ENCODE measurements at regions not wholly inside any gene's neighbourhood (a gene's known extent, or its start where the extent isn't known, plus 50 kb on each side); places are given as distances from the start of the nearest gene placed in this dataset.
"Not testable (repeated sequence)": the region's sequence is repeated elsewhere in the genome, so short reads cannot be mapped to it uniquely, and the experiment has no call there.

DNA sequence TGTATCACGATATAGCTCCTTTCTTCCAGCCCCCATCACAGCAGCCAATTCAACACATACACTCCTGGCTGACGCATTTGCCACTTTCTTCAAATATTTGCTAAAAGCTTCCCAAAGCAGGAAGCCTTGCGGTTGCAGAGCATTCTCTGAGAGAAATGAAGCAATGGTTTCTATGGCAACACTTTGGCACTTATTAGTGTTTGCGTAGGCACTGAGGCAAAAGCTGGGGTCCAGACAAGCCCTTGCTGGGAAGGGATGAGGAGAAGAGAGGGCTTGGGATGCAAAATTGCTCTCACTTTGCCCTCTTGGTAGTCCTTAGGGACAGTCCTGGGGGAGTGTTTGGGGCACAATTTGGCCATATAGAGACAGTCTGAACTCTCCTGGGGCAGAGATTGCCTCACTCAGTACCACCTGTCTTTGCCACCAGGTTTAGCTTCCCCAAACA is 55.0 kb upstream of the PAK3 start:
- peak; percentile 0 for DNase-seq

- no peak for DNase-seq
Observed at GRCh38 chrX:111040377-111041017, 55.5 kb upstream of the PAK3 start.

- DNase-seq: no peak
Observed at GRCh38 chrX:111039606-111040005, 56.4 kb upstream of the PAK3 start.

- DNase-seq: no peak
Observed at GRCh38 chrX:111035991-111036390, 60.0 kb upstream of the PAK3 start.

GRCh38 chrX:111035256-111035655 is 60.7 kb upstream of the PAK3 start:
- no peak for DNase-seq

DNA sequence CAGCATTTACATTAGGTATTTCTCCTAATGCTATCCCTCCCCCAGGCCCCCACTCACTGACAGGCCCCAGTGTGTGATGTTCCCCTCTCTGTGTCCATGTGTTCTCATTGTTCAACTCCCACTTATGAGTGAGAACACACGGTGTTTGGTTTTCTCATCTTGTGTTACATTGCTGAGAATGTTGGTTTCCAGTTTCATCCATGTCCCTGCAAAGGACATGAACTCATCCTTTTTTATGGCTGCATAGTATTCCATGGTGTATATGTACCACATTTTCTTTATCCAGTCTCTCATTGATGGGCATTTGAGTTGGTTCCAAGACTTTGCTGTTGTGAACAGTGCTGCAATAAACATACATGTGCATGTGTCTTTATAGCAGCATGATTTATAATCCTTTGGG is 73.0 kb upstream of the PAK3 start:
- not testable (repeated sequence) for DNase-seq

DNA sequence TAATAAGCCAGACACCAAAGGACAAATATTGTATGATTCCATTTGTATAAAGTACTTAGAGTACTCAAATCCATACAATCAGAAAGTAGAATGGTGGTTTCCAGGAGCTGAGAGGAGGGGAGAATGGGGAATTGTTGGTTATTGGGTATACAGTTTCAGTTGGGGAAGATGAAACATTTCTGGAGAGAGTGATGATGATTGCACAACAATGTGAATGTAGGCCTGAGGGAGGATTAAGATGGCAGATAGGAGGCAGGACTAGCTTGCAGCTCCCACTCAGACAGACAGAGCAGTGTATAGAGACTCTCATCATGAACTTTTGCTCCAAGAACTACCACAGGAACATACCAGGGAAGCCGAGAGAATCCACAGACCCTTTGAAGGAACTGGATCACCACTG is 75.7 kb upstream of the PAK3 start:
- no peak for DNase-seq

GRCh38 chrX:111013778-111014455 is 82.1 kb upstream of the PAK3 start:
- DNase-seq: no peak

- DNase-seq: no peak
Observed at GRCh38 chrX:111010111-111010510, 85.9 kb upstream of the PAK3 start.

DNA sequence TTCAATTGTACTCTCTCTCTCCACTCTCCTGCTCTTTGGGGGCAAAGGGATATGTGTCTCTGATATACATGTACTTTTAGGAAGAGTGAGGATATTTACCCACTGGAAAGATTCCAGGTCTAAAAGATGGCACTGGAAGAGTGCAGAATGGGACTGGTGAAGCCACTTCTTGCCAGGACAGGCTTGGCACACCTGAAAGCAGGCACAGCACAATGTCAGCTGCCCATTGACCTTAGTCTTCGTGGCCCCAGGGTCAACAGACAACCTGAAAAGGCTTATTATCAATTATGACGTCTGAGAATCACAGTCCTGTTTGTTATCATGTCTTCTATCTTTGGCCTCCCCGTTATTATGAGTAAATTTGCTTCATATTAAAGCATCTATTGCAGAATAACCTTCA is 86.7 kb upstream of the PAK3 start:
- no peak for DNase-seq

DNA sequence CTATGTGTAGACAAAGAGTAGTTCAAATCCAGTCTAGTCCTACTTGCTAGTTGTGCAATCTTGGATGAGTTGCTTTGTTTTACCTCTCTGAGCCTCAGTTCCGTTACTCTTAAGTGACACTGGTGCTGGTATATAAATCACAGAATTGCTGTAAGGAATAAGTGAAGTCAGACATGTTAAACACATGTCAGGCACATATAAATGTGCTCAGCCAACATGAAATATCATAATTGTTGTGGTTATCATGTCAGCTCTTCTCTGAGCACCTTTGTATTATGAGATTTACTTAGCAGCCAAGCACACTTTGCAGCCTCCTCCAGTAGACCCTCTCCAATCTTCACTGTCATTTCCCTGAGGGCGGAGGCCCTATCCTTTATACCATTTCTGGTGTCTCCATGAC is 87.9 kb upstream of the PAK3 start:
- no peak for DNase-seq

GRCh38 chrX:111007238-111007637 is 88.8 kb upstream of the PAK3 start:
- DNase-seq: no peak

GRCh38 chrX:111006116-111006515 is 89.9 kb upstream of the PAK3 start:
- DNase-seq: no peak

- DNase-seq: no peak
Observed at GRCh38 chrX:111005166-111005565, 90.8 kb upstream of the PAK3 start.

- DNase-seq: no peak
Observed at GRCh38 chrX:111003118-111003517, 92.9 kb upstream of the PAK3 start.

GRCh38 chrX:110992611-110993010 is 103.4 kb upstream of the PAK3 start:
- no peak for DNase-seq

DNA sequence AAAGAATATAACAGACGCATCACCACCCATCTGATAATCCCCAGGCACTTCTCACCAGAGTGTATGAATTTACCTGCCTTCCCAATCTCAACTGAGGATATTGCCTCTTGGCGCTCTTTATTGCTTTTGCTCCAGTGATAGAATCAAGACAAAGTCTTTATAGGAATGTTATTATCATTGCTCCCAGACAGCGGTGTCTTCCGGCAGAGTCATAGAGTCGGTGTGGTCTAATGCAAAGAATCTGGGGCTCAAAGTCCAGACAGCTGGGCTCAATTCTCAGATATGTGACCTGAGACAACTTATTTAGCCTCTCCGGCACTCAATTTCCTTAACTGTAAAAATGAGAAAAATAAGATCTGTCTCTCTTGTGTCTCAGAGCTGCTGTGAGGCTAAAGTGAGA is 106.1 kb upstream of the PAK3 start:
- no peak for DNase-seq

GRCh38 chrX:110989447-110989846 is 106.5 kb upstream of the PAK3 start:
- DNase-seq: no peak

DNA sequence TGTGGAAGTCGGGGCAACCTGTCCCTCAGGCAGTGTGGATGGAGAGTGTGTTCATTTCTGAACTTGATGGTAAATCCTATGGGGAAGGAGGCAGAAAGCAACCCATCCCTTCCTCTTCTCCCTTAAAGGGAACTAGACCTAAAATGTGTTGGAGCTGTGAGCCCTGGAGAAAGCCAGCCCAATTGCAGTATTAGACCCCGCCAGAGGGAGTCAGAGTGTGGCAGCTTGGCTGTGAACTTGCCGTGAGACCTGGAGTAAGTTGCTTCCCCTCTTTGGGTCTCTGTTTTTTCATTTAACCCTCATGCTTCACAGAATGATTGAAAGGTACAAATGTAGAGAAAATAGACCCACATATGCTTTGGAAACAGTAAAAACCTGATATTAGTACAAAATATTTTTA is 108.7 kb upstream of the PAK3 start:
- no peak for DNase-seq

DNA sequence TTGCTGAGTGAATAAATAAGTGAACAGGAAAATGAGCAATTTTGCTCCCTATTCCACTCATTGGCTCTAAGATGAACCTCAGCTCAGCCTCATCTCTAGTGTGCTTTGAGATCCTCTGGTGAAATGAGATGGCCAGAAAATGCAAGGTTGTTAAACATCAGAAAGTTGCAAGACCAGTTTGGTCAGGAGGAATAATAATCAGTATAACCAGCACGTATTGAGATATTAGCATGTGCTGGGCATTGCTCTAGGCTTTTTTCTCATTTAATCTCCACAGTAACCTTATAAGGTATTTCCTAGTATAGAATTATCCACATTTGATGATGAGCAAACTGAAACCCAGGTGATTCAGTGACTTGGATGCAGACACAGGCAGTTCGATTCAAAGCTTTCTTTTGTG is 110.5 kb upstream of the PAK3 start:
- DNase-seq: no peak

DNA sequence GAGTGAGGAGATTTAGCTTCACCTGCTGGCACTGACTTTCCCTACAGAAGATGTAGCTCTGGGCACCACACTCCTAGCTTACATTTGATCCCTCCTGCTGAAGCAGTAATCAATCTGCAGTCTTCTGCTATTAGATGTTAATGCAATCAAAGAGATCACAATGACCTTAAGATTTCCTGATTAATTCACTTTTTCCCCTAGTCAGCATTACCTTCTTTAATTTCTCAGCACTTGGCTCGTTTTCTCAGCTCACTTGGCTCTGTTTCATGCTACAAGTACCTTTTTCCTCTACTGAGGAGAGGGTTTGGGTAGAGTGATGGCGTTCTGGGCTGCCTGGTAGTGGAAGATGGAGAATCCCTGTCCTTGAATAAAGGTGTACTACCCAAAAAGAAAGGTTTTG is 113.0 kb upstream of the PAK3 start:
- DNase-seq: no peak

GRCh38 chrX:110966839-110967238 is 129.2 kb upstream of the PAK3 start:
- DNase-seq: no peak

DNA sequence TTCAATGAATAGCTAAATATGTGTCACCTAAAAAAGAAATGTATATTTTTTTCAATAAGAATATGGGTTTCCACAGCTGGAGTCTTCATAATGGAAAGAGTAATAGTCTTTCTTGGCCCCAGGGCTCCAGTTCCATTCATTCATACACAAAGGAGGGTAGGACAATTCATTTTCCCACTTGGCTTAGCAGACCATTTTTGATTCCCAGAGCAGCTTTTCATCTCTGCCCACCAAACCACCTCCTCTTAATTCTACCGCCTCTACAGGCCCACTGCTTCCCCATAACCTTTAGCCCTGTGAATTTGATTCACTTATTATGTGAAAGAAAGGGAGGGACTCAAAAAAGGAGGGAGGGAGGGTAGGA is 129.9 kb upstream of the PAK3 start:
- DNase-seq: no peak

GRCh38 chrX:110965409-110966090 is 130.4 kb upstream of the PAK3 start:
- no peak for DNase-seq

- peak; percentile 8 for DNase-seq
Observed at GRCh38 chrX:110964786-110965185, 131.2 kb upstream of the PAK3 start.

Measured in SHP77 treated with DMSO at 0.1 percent for 48 hours (cell line).